CD1c-positive myeloid dendritic cell (primary cell): ENCODE measurements at regions not wholly inside any gene's neighbourhood (a gene's known extent, or its start where the extent isn't known, plus 50 kb on each side); places are given as distances from the start of the nearest gene placed in this dataset.

Experiments
- DNase-seq: peaks from one replicate; pipeline ENCODE4 v3.0.0-alpha.2; 2016; ENCODE audit errors: extremely low spot score

DNA sequence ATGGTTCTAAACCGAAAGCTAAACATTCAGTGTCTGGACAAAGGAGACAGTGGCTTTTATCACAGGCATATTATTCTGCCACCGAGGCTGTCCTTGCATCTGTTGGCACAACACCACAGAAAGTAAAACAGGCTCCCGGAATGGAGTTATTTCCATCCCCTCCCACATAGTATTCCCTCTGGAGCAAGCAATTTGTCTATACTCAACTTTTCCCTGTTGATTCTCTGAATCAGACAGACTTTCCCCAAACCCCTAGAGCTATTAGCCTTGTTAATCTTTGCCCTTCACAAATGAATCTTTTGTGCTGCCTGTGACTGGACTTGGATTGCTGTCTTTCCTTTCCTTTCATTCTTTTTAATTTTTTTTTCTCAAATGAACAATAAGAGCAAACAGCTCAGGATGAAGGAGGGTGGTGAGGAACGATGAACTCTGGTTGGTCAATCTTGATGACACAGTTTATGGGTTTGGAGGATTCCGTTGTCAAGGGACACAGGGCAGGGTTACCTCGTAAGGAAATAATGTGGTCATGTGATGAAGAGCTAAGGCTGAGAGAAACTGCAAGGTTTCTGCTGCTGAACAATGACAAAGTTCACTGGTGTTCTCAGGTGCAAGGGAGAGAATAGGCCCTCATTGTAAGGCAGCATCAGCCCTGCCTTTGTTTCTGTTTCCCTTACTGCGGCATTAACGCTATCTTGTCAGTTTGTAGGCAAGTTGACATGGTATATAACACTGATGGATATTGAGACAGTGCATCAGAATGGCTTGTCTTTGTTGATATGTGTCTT is 275.0 kb upstream of the BMP2 start:
- DNase-seq = no peak

GRCh38 chr20:6490849-6491248 is 276.6 kb upstream of the BMP2 start:
- DNase-seq = no peak

DNA sequence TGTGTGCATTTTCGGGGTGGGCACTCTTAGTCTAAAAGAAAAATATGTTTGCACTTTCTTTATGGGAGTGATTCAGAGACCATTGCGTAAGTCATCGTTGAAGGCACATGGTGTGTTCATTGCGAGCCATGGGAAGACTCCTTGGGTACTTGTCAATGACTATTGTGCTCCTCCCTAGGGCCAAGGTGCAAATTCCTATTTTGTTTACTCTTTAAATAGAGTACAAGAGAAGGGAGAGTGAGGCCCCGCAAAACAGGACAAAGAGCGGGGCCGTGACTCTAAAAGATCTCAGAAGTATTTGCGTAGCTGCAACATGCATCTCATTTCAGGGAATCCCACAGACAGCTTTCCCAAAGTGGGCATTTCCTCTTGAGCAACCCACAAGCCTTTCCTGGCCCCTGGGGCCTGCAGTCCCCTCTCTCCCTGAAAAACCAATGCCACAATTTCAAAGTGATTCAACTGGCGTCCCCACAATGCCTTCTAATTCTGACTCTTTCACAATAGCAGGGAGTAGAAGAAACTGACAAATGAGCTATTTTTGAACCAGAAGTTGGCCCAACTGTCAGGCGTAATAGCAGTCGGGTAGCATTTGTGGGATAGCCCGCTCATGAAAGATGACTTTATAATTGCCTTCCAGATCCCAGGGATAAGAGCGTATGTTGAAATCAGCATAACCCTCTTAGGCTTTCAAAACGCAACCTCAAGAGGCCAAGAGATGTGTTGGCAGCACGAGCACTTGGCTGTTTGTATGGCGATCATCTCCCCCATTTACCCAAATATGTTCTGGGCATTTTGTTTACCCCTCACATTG is 277.9 kb upstream of the BMP2 start:
- DNase-seq = no peak

DNA sequence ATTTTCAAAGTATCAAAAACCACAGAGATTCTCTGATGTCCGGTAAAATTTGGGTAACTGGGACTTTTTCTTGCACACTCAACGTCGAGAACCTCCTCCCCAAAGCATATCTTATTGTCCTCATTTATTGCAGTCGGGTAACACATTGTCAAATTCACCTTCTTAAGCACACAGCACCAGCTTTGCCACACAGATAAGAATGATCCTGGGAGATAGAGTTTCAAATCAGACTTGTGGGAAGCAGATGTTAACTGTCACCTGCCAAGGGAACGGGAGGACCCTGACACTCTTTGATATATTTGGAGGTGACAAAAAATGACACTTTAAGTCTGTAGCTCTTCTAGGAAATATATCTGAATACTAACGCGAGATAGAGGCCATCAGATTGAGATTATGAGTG is 282.1 kb upstream of the BMP2 start:
- no peak for DNase-seq

GRCh38 chr20:6483727-6484126 is 283.8 kb upstream of the BMP2 start:
- DNase-seq = no peak

DNA sequence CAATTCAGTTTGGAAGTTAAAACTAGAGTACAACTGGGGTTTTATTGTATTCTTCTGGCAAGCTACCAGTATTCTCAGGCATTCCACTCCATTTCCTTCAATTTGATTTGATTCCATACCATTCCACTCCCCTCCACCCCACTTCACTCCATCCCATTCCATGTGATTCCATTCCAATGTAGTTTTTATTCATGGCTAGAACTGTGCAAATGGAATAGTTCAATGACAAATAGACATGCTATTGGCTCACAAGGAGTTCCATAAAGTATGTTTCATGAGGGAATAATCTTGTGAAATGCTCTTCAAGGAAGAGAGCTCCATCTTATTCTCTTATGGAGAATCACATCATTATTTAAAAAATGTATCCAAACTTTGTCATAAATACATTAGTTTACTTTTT is 285.0 kb upstream of the BMP2 start:
- DNase-seq = no peak

GRCh38 chr20:6480328-6481200 is 286.9 kb upstream of the BMP2 start:
- no peak for DNase-seq

- no peak for DNase-seq
These were observed 294.3 kb upstream of the BMP2 start for GRCh38 chr20:6473197-6473596.

DNA sequence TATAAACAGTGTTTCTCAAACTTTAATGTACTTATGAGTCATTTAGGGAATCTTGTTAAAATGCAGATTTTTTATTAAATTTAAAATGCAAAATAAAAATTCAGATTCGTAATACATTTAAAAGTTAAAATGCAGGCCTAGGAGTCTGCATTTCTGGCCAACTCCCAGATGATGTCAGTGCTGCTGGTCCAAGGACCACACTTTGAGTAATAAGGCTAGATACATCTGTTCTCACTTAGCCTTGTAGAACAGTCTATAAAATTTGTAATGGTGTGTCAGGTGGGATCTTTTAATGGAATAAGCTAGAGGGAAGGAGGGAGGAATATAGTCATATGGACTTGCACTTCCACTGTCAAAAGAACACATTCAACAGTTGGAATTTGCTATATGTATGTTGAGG is 295.6 kb upstream of the BMP2 start:
- DNase-seq = no peak

GRCh38 chr20:6471110-6471647 is 296.3 kb upstream of the BMP2 start:
- no peak for DNase-seq

DNA sequence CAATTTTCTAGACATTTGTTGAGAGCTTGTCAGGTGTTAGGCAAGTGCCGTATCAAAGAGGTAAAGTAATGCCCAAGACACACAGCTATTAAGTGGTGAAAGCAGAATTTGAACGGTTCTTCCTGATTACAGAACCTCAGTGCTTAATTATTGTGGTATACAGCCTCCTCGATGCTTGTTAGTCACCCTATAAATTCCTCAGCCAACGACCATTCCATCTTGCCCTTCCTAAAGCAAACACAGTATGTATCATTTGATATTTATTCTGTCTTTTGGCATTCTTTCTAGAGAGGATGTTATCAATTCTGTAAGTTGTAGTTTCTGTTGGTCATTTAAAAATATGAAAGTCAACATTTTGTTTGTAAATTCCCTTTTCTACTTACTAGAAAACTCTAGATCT is 297.8 kb upstream of the BMP2 start:
- DNase-seq = no peak

DNA sequence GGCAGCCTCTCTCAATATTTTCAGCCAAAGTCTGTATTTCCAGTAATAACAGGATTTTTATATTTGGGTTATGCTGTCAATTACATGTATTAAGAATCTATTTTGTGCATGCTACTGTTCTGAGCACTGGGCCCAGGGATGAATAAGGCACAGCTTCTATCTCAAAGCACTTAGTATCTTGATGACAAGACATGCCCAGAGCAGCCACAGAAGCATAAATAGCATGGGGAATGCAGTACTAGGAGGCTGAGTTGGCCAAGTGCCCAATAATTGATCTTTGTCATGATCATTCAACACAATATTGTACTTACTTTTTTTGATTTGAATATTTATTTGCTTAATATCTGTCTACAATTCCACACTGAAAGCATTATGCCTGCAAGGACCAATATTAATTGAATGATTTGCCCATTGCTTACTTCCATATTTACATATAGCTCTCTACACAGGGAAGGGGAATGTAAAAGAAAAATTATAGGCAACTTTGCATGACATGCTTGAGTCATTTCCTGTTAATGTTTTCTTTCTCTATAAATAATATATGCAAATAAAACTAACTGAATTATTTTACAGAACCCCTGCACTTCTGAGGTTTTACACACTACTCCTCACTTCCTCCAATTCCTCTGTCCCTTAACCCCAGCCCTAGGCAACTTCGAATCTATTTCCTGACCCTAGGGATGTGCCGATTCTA is 298.9 kb upstream of the BMP2 start:
- DNase-seq = no peak

DNA sequence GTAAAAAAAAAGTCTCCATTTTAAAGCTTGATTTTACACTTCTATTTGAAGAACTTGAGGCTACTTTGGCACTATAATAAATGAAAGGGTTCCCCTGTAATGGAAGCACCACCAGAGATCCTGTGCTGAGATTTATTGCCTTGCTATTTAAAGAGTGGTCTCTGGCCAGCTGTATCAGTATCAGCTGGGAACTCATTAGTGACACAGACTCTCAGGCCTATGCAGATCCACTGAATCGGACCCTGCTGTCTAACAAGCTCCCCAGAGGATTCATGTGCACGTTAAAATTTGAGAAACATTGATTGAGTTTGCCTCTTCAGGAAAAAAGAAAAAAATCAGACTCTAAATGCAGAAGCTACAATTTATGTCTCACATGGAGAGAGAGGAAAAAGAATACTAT is 299.9 kb upstream of the BMP2 start:
- DNase-seq = no peak

- DNase-seq = no peak
These were observed 301.2 kb upstream of the BMP2 start for GRCh38 chr20:6466075-6466810.

GRCh38 chr20:6450841-6451240 is 316.6 kb upstream of the BMP2 start:
- no peak for DNase-seq

GRCh38 chr20:6440443-6440799 is 317.6 kb upstream of the FERMT1 start:
- DNase-seq = no peak

DNA sequence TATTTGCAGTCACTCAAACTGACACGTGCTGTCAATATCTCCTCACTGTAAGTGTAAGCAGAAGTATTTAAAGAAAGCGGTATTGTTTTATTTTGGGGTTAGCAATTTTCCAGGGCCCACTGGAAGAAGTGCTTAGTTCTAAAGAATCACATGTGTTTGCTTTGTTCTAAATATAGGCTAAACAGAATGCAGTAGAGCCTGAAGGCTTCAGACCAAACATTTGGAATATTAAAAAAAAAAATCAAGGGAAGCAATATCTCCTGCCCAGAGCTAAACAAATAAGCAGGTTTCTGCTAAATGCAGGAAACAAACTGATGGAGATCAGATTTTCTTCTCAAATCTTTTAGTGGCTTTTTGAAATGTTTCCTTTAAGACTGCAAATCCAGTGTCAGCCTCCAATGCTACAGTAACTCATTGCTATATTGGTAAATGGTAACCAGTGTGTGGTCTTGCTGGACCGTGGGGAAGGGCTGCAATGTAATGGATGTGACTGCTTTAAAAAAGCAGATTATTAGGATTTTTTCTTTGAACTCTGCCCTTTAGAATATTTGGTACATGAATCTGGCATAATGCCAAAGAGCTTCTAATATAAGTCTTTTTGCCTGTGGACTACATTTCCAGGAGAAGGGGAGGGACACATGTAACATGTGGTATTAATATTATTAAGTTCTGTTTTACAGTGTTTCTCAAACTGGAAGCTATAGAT is 317.1 kb upstream of the FERMT1 start:
- DNase-seq = no peak

GRCh38 chr20:6434131-6434530 is 311.3 kb upstream of the FERMT1 start:
- DNase-seq = no peak

DNA sequence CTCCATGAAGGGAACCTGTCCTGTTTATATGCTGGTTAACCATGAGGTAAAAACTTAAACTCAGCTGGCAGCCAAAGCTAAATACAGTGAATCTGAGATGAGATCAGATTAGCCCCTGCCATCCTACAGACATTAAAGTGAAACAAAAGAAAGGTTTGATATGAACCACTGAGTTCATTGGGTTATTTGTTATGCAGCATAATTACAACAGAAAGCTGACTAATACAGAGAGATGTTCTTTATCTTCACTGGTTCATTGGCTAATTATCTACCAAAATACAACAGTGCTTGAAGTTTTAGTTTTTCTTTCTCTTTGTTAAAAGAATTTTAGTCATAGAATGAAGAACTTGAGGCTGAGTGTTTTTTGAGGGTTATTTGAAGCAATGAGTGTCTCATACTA is 307.6 kb upstream of the FERMT1 start:
- no peak for DNase-seq

- DNase-seq = no peak
These were observed 303.6 kb upstream of the FERMT1 start for GRCh38 chr20:6426287-6426891.
